Breast epithelium (tissue), 3 donors: ENCODE measurements at regions not wholly inside any gene's neighbourhood (a gene's known extent, or its start where the extent isn't known, plus 50 kb on each side); places are given as distances from the start of the nearest gene placed in this dataset.

ENCODE experiments used
- POLR2A ChIP-seq: fragments of 450-650 bp; IDR thresholded peaks from one replicate; pipeline ENCODE4 v1.6.1; 2016; ENCODE audit warnings: antibody characterized with exemption, mild to moderate bottlenecking, moderate library complexity
- POLR2AphosphoS5 ChIP-seq, 3 donors: sonication (generic); formaldehyde crosslinking; IDR thresholded peaks; one replicate each; pipeline ENCODE4 v1.6.1; 2017; ENCODE audit warnings: antibody characterized with exemption in 3 of 3
- TF ChIP-seq, protein P1 (sequence below), 3 donors: fragments of 450-650 bp; IDR thresholded peaks; one replicate each; pipeline ENCODE4 v1.5.1; 2016 to 2017; ENCODE audit warnings: antibody characterized with exemption in 3 of 3, mild to moderate bottlenecking in 3 of 3, moderate library complexity in 3 of 3

DNA sequence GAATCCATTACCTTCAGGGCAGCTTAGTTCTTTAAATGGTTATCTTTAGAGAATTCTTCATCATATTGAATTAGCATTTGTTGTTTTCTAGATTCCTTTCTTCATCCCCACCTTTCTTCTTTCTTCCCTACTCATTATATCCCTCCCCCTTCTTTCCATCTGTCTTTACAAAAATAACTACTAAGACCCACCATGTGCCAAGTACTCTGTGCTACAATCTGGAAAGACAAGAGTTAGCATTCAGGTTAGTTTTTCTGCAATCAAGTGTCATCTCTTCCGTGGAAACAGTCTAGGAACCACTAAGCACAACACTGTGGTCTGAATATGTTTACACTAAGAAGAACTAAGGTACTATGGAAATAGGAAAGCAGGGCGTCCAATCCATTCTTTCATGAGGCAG is 897.4 kb upstream of the TENM4 start:
- TF ChIP-seq POLR2A: no peak
- TF ChIP-seq, protein P1, sequence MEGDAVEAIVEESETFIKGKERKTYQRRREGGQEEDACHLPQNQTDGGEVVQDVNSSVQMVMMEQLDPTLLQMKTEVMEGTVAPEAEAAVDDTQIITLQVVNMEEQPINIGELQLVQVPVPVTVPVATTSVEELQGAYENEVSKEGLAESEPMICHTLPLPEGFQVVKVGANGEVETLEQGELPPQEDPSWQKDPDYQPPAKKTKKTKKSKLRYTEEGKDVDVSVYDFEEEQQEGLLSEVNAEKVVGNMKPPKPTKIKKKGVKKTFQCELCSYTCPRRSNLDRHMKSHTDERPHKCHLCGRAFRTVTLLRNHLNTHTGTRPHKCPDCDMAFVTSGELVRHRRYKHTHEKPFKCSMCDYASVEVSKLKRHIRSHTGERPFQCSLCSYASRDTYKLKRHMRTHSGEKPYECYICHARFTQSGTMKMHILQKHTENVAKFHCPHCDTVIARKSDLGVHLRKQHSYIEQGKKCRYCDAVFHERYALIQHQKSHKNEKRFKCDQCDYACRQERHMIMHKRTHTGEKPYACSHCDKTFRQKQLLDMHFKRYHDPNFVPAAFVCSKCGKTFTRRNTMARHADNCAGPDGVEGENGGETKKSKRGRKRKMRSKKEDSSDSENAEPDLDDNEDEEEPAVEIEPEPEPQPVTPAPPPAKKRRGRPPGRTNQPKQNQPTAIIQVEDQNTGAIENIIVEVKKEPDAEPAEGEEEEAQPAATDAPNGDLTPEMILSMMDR (IDR thresholded peaks at IDR 0.05): no peak
- TF ChIP-seq POLR2AphosphoS5 (IDR thresholded peaks at IDR 0.05): no peak
